GM12892 (cell line): ENCODE measurements at regions not wholly inside any gene's neighbourhood (a gene's known extent, or its start where the extent isn't known, plus 50 kb on each side); places are given as distances from the start of the nearest gene placed in this dataset.

Experiments
- POLR2A ChIP-seq: IDR thresholded peaks from 2 replicates; pipeline ENCODE4 v1.6.1; 2011; ENCODE audit warnings: low read depth, low read length, control low read depth
- POLR2AphosphoS5 ChIP-seq: IDR thresholded peaks from 2 replicates; pipeline ENCODE4 v1.6.1; 2011; ENCODE audit warnings: low read depth, low read length, control low read depth
- TAF1 ChIP-seq: IDR thresholded peaks from 2 replicates; pipeline ENCODE4 v1.6.1; 2011; ENCODE audit warnings: low read depth, mild to moderate bottlenecking, control low read depth, low read length, borderline replicate concordance

DNA sequence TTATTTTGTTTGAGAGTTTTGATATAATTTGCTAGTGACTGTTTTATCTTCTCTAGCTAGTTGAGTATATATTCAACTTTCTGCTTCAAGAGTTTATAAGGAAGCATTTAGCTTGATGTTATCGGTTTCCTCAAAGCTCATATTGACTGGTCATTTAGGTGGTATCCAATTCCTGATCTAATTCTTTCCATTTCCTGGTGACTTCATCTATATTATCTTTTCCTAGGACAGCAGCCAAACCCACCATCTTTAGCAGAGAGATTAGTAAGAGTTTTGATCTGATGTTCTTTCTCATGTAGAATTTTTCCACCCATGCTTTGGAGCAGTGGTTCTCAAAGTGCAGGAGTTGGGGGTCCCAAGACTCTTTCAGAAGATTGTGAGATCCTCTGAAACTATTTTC is 148.6 kb upstream of the STT3B start:
- TF ChIP-seq POLR2A (no peak), POLR2AphosphoS5 (no peak), TAF1 (no peak)
